H1 (cell line): ENCODE measurements at regions not wholly inside any gene's neighbourhood (a gene's known extent, or its start where the extent isn't known, plus 50 kb on each side); places are given as distances from the start of the nearest gene placed in this dataset.
A peak's percentile ranks its signal among the peaks of the same experiment; 100 is the strongest.

ENCODE experiments used
- TF ChIP-seq, protein P1 (sequence below): fragments of 300-600 bp; sonication (generic); IDR thresholded peaks from 2 replicates; pipeline ENCODE4 v1.7.1; 2012; ENCODE audit warnings: low read length, moderate library complexity, mild to moderate bottlenecking, inconsistent platforms; ENCODE audit not compliant: insufficient replicate concordance

DNA sequence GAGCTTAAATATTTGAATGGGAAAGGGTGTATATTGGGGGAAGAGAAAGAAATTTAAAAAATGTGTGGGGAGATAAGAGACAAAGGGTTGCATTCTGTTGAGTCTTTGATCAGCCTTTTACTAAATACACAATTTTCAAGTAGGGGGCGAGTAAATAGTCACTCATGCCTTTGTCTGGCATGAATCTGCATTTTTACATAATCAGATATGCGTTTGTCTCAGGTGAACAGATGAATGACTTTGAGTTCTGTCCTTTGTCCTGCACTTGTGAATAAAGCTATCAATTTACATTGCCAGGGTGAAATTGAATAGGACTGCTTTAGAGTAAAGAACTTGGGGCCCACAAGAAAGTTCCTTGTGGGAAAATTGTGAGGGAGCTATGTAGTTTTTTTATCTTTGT lies 523.6 kb upstream of the LUZP2 start (continued):
- TF ChIP-seq, protein P1, sequence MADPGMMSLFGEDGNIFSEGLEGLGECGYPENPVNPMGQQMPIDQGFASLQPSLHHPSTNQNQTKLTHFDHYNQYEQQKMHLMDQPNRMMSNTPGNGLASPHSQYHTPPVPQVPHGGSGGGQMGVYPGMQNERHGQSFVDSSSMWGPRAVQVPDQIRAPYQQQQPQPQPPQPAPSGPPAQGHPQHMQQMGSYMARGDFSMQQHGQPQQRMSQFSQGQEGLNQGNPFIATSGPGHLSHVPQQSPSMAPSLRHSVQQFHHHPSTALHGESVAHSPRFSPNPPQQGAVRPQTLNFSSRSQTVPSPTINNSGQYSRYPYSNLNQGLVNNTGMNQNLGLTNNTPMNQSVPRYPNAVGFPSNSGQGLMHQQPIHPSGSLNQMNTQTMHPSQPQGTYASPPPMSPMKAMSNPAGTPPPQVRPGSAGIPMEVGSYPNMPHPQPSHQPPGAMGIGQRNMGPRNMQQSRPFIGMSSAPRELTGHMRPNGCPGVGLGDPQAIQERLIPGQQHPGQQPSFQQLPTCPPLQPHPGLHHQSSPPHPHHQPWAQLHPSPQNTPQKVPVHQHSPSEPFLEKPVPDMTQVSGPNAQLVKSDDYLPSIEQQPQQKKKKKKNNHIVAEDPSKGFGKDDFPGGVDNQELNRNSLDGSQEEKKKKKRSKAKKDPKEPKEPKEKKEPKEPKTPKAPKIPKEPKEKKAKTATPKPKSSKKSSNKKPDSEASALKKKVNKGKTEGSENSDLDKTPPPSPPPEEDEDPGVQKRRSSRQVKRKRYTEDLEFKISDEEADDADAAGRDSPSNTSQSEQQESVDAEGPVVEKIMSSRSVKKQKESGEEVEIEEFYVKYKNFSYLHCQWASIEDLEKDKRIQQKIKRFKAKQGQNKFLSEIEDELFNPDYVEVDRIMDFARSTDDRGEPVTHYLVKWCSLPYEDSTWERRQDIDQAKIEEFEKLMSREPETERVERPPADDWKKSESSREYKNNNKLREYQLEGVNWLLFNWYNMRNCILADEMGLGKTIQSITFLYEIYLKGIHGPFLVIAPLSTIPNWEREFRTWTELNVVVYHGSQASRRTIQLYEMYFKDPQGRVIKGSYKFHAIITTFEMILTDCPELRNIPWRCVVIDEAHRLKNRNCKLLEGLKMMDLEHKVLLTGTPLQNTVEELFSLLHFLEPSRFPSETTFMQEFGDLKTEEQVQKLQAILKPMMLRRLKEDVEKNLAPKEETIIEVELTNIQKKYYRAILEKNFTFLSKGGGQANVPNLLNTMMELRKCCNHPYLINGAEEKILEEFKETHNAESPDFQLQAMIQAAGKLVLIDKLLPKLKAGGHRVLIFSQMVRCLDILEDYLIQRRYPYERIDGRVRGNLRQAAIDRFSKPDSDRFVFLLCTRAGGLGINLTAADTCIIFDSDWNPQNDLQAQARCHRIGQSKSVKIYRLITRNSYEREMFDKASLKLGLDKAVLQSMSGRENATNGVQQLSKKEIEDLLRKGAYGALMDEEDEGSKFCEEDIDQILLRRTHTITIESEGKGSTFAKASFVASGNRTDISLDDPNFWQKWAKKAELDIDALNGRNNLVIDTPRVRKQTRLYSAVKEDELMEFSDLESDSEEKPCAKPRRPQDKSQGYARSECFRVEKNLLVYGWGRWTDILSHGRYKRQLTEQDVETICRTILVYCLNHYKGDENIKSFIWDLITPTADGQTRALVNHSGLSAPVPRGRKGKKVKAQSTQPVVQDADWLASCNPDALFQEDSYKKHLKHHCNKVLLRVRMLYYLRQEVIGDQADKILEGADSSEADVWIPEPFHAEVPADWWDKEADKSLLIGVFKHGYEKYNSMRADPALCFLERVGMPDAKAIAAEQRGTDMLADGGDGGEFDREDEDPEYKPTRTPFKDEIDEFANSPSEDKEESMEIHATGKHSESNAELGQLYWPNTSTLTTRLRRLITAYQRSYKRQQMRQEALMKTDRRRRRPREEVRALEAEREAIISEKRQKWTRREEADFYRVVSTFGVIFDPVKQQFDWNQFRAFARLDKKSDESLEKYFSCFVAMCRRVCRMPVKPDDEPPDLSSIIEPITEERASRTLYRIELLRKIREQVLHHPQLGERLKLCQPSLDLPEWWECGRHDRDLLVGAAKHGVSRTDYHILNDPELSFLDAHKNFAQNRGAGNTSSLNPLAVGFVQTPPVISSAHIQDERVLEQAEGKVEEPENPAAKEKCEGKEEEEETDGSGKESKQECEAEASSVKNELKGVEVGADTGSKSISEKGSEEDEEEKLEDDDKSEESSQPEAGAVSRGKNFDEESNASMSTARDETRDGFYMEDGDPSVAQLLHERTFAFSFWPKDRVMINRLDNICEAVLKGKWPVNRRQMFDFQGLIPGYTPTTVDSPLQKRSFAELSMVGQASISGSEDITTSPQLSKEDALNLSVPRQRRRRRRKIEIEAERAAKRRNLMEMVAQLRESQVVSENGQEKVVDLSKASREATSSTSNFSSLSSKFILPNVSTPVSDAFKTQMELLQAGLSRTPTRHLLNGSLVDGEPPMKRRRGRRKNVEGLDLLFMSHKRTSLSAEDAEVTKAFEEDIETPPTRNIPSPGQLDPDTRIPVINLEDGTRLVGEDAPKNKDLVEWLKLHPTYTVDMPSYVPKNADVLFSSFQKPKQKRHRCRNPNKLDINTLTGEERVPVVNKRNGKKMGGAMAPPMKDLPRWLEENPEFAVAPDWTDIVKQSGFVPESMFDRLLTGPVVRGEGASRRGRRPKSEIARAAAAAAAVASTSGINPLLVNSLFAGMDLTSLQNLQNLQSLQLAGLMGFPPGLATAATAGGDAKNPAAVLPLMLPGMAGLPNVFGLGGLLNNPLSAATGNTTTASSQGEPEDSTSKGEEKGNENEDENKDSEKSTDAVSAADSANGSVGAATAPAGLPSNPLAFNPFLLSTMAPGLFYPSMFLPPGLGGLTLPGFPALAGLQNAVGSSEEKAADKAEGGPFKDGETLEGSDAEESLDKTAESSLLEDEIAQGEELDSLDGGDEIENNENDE: peak; percentile 47
